Uterus (tissue), 3 donors: ENCODE measurements at regions not wholly inside any gene's neighbourhood (a gene's known extent, or its start where the extent isn't known, plus 50 kb on each side); places are given as distances from the start of the nearest gene placed in this dataset.

Source experiments
- DNase-seq, 2 donors: peaks; one replicate each; pipeline ENCODE4 v3.0.0-alpha.2; 2019 to 2020
- H3K27ac ChIP-seq, 2 donors: fragments of 200-600 bp; sonication (generic); 1 replicate in 1 of 2; 2 replicates in 1 of 2; pipeline ENCODE4 v1.5.1; 2016 to 2018
- H3K27me3 ChIP-seq, 2 donors: fragments of 200-600 bp; sonication (generic); one replicate each; pipeline ENCODE4 v1.5.1; 2018 to 2019; ENCODE audit warnings: control low read depth in 1 of 2
- H3K36me3 ChIP-seq, 2 donors: fragments of 200-600 bp; sonication (generic); one replicate each; pipeline ENCODE4 v1.5.1; 2019; ENCODE audit warnings: control low read depth in 1 of 2
- H3K4me1 ChIP-seq, 2 donors: fragments of 200-600 bp; sonication (generic); one replicate each; pipeline ENCODE4 v1.5.1; 2018 to 2019; ENCODE audit warnings: control low read depth in 1 of 2
- H3K4me3 ChIP-seq, 2 donors: fragments of 200-600 bp; sonication (generic); 1 replicate in 1 of 2; 2 replicates in 1 of 2; pipeline ENCODE4 v1.5.1; 2018 to 2019; ENCODE audit warnings: mild to moderate bottlenecking in 1 of 2
- H3K9me3 ChIP-seq, 2 donors: fragments of 200-600 bp; sonication (generic); one replicate each; pipeline ENCODE4 v1.5.1; 2019; ENCODE audit warnings: control low read depth in 1 of 2
- CTCF ChIP-seq, 4 experiments: fragments of 200-600 bp in 2 of 4; fragments of 450-650 bp in 2 of 4; sonication (generic) in 2 of 4; IDR thresholded peaks; one replicate each; pipeline ENCODE4 v1.5.1; 2016 to 2019; ENCODE audit warnings: antibody characterized with exemption in 4 of 4, mild to moderate bottlenecking in 2 of 4, moderate library complexity in 1 of 4
- POLR2A ChIP-seq, 2 donors: fragments of 450-650 bp; IDR thresholded peaks; one replicate each; pipeline ENCODE4 v1.6.1; 2016; ENCODE audit warnings: antibody characterized with exemption in 2 of 2, mild to moderate bottlenecking in 1 of 2, moderate library complexity in 1 of 2
- intact Hi-C: fragments of 100-400 bp; cut with DNase I; formaldehyde crosslinking; loops from one replicate; pipeline ENCODE4 v1.15.1; 2023; ENCODE audit warnings: low total_unique reads
- donor health status: DM: yes; HTN: yes; CAD: no.

- Histone ChIP-seq H3K4me3 (no peak overlapping the region), H3K27ac (peak overlapping the region in 1 of 2 donors; percentile 13), H3K27me3 (no peaks in the 10 kb centered on the region), H3K4me1 (no peaks in the 10 kb centered on the region), H3K36me3 (no peaks in the 10 kb centered on the region), H3K9me3 (no peaks in the 10 kb centered on the region)
- intact Hi-C loops: no loop called here
- no peak for DNase-seq
- TF ChIP-seq POLR2A (IDR thresholded peaks at IDR 0.05): no peak
- no peak for TF ChIP-seq CTCF (IDR thresholded peaks at IDR 0.05)
Measured at GRCh38 chr7:15801551-15801950, 115.1 kb upstream of the MEOX2 start.

- Histone ChIP-seq H3K27ac (peak overlapping the region in 1 of 2 donors; percentile 13), H3K27me3 (no peaks in the 10 kb centered on the region), H3K9me3 (no peaks in the 10 kb centered on the region), H3K36me3 (no peaks in the 10 kb centered on the region), H3K4me3 (no peak overlapping the region), H3K4me1 (no peaks in the 10 kb centered on the region)
- TF ChIP-seq POLR2A (IDR thresholded peaks at IDR 0.05) (no peak), CTCF (IDR thresholded peaks at IDR 0.05) (no peak)
- no peak for DNase-seq
- intact Hi-C loops: no loop called here
Measured at GRCh38 chr7:15801041-15801440, 114.6 kb upstream of the MEOX2 start.

- no peaks in the 10 kb centered on the region for H3K27me3 ChIP-seq
- H3K36me3 ChIP-seq: no peaks in the 10 kb centered on the region
- no peaks in the 10 kb centered on the region for H3K9me3 ChIP-seq
- intact Hi-C loops: no loop called here
- no peaks in the 10 kb centered on the region for H3K4me1 ChIP-seq
- no peak for TF ChIP-seq CTCF (IDR thresholded peaks at IDR 0.05)
- TF ChIP-seq POLR2A (IDR thresholded peaks at IDR 0.05): no peak
- DNase-seq: no peak
- no peak overlapping the region for H3K4me3 ChIP-seq
- peak overlapping the region in 1 of 2 donors; percentile 49 for H3K27ac ChIP-seq
Measured at GRCh38 chr7:15798081-15798480, 111.6 kb upstream of the MEOX2 start.

GRCh38 chr7:15795393-15795792 lies 108.9 kb upstream of the MEOX2 start:
- Histone ChIP-seq H3K4me3 (no peak overlapping the region), H3K9me3 (no peaks in the 10 kb centered on the region), H3K27ac (no peak overlapping the region), H3K27me3 (no peaks in the 10 kb centered on the region), H3K4me1 (no peaks in the 10 kb centered on the region), H3K36me3 (no peaks in the 10 kb centered on the region)
- TF ChIP-seq CTCF (IDR thresholded peaks at IDR 0.05) (no peak), POLR2A (IDR thresholded peaks at IDR 0.05) (no peak)
- no peak for DNase-seq
- intact Hi-C loops: no loop called here

- Histone ChIP-seq H3K36me3 (no peaks in the 10 kb centered on the region), H3K27ac (no peak overlapping the region), H3K27me3 (no peaks in the 10 kb centered on the region), H3K4me3 (no peak overlapping the region), H3K4me1 (no peaks in the 10 kb centered on the region), H3K9me3 (no peaks in the 10 kb centered on the region)
- intact Hi-C loops: no loop called here
- no peak for TF ChIP-seq POLR2A (IDR thresholded peaks at IDR 0.05)
- no peak for TF ChIP-seq CTCF (IDR thresholded peaks at IDR 0.05)
- no peak for DNase-seq
Measured at GRCh38 chr7:15794801-15795200, 108.3 kb upstream of the MEOX2 start.
